ENCODE measurements at regions not wholly inside any gene's neighbourhood (a gene's known extent, or its start where the extent isn't known, plus 50 kb on each side); places are given as distances from the start of the nearest gene placed in this dataset.
"Not testable (repeated sequence)": the region's sequence is repeated elsewhere in the genome, so short reads cannot be mapped to it uniquely, and the experiment has no call there.

- DNase-seq (ENCODE audit: low read depth, low spot score), result no peak
These were observed 50.7 kb upstream of the TNFSF4 start for GRCh38 chr1:173257805-173258204.

GRCh38 chr1:173258479-173259264 is 51.5 kb upstream of the TNFSF4 start:
- DNase-seq (ENCODE audit: low read depth, low spot score), result no peak

- not testable (repeated sequence) for DNase-seq (ENCODE audit: low read depth, low spot score)
These were observed 53.2 kb upstream of the TNFSF4 start for GRCh38 chr1:173260329-173260728.

- no peak for DNase-seq (ENCODE audit: low read depth, low spot score)
These were observed 59.7 kb upstream of the TNFSF4 start for GRCh38 chr1:173266841-173267240.

- DNase-seq (ENCODE audit: low read depth, low spot score), result no peak
These were observed 60.4 kb upstream of the TNFSF4 start for GRCh38 chr1:173267453-173267945.

- no peak for DNase-seq (ENCODE audit: low read depth, low spot score)
These were observed 61.1 kb upstream of the TNFSF4 start for GRCh38 chr1:173268261-173268660.

- DNase-seq (ENCODE audit: low read depth, low spot score), result no peak
These were observed 61.7 kb upstream of the TNFSF4 start for GRCh38 chr1:173268786-173269277.

- no peak for DNase-seq (ENCODE audit: low read depth, low spot score)
These were observed 62.5 kb upstream of the TNFSF4 start for GRCh38 chr1:173269490-173270230.

- no peak for DNase-seq (ENCODE audit: low read depth, low spot score)
These were observed 63.1 kb upstream of the TNFSF4 start for GRCh38 chr1:173270243-173270642.

- DNase-seq (ENCODE audit: low read depth, low spot score), result not testable (repeated sequence)
These were observed 63.9 kb upstream of the TNFSF4 start for GRCh38 chr1:173271021-173271420.

GRCh38 chr1:173275496-173275895 is 68.4 kb upstream of the TNFSF4 start:
- DNase-seq (ENCODE audit: low read depth, low spot score), result no peak

- DNase-seq (ENCODE audit: low read depth, low spot score), result no peak
These were observed 70.0 kb upstream of the TNFSF4 start for GRCh38 chr1:173276922-173277800.

GRCh38 chr1:173280899-173281660 is 73.9 kb upstream of the TNFSF4 start:
- DNase-seq (ENCODE audit: low read depth, low spot score), result no peak

GRCh38 chr1:173285048-173285447 is 77.9 kb upstream of the TNFSF4 start:
- DNase-seq (ENCODE audit: low read depth, low spot score), result no peak

GRCh38 chr1:173287785-173288184 is 80.7 kb upstream of the TNFSF4 start:
- DNase-seq (ENCODE audit: low read depth, low spot score), result no peak

- no peak for DNase-seq (ENCODE audit: low read depth, low spot score)
These were observed 86.6 kb upstream of the TNFSF4 start for GRCh38 chr1:173293756-173294155.

- no peak for DNase-seq (ENCODE audit: low read depth, low spot score)
These were observed 87.7 kb upstream of the TNFSF4 start for GRCh38 chr1:173294843-173295242.

GRCh38 chr1:173295391-173295790 is 88.3 kb upstream of the TNFSF4 start:
- no peak for DNase-seq (ENCODE audit: low read depth, low spot score)

GRCh38 chr1:173295995-173296394 is 88.9 kb upstream of the TNFSF4 start:
- no peak for DNase-seq (ENCODE audit: low read depth, low spot score)

GRCh38 chr1:173297798-173298391 is 90.8 kb upstream of the TNFSF4 start:
- no peak for DNase-seq (ENCODE audit: low read depth, low spot score)
